HG03066 (cell line): ENCODE measurements at regions not wholly inside any gene's neighbourhood (a gene's known extent, or its start where the extent isn't known, plus 50 kb on each side); places are given as distances from the start of the nearest gene placed in this dataset.
"Not testable (repeated sequence)": the region's sequence is repeated elsewhere in the genome, so short reads cannot be mapped to it uniquely, and the experiment has no call there.

ENCODE experiments used
- ATAC-seq: cut with Tn5 transposase; IDR thresholded peaks from one replicate; pipeline ENCODE4 v1.9.1; 2021; ENCODE audit warnings: low read depth; ENCODE audit not compliant: unreplicated experiment

DNA sequence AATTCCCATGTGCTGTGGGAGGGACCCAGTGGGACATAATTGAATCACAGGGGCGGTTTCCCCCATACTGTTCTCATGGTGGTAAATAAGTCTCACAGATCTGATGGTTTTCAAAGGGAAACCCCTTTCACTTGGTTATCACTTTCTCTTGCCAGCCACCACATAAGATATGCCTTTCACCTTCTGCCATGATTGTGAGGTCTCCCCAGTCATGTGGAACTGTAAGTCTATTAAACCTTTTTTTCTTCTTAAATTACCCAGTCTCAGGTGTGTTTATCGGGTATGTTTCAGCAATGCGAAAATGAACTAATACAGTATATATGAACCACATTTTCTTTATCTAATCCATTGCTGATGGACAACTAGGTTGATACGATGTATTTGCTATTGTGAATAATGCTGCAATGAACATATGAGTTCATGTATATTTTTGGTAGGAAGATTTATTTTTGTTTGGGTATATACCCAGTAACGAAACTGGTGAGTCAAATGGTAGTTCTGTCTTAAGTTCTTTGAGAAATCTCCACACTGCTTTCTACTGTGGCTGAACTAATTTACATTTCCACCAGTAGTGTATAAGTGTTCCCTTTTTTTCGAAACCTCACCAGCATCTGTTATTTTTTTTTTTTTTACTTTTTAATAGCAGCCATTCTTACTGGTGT lies 70.0 kb upstream of the HGF start:
- peak; percentile 94 for ATAC-seq

DNA sequence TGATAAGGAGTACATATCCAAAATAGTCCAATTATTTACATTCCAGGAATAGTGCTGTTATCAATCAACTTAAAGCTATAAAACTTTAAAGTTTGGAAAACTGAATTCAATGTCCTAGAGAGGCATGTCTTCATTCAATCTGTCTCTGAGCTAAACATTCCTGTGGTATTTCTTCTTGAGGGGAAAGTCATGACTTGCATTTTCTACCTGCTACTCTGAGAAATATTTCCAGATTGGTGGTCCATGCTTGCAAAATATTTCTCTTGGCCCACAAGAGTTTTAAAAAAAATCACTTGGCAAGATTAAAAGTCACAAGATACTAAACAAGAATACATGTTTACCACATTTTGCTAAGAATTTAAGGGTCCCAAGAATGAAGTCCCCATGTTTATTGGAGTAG lies 63.6 kb upstream of the HGF start:
- ATAC-seq, result no peak

DNA sequence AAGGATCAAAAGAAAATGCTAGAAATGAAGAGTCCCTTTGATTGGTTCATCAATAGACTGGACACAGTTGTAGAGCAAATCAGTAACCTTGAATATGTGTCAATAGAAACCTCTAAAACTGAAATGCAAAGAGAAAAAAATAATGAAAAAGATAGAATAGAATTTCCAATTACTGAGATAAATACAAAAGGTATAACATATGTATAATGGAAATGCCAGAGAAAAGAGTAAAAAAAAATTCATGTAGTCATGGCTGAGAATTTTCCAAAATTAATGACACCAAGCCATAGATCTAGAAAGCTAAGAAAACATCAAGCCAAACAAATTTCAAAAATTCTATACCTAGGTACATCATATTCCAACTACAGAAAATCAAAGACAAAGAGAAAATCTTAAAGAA lies 62.0 kb upstream of the HGF start:
- no peak for ATAC-seq

DNA sequence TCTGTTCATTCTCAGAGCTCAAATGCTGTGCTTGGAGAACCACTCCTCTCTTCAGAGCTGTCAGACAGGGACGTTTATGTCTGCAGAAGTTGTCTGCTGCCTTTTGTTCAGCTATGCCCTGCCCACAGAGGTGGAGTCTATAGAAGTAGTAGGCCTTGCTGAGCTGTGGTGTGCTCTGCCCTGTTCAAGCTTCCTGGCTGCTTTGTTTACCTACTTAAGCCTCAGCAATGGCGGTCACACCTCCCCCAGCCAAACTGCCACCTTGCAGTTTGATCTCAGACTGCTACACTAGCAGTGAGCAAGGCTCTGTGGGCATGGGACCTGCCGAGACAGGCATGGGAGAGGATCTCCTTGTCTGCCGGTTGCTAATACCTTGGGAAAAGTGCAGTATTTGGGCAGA lies 59.7 kb upstream of the HGF start:
- ATAC-seq, result not testable (repeated sequence)

DNA sequence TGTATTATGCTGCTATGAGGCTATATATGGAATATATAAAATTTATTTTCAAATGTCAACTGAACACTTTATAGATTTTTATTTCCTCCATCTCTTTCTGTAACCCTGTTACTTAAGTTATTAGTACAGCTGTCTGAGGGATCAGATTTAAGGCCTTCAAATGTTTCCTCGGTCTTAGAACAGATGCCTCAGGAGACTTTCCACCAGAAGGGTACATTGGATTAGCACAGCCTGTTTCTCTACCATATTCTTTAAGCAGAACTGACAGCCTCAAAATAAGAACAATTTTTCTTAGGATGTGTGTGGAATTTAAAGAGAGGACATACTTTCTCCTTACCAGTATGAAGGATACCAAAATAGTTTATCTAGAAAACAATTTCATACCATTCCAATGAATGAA lies 53.0 kb upstream of the HGF start:
- no peak for ATAC-seq

DNA sequence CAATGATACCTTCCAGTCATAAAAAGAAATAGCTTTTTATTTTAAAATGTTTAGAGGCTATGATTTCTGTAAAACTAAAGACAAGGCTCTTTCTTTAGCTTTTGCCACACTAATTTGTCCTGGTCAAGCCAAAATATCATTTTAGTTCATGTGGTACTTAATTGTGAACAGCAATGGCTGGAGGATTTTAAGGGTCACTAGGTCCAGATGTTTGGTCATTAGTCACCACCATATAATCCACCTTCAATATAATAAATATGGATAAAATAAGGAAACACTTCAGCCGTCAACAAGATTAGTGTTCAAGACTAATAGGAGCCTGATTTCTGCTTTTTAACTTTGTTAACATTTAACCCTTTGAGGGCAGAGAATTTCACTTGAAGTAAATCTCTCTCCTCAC lies 50.0 kb upstream of the HGF start:
- ATAC-seq, result no peak
